ENCODE measurements at regions not wholly inside any gene's neighbourhood (a gene's known extent, or its start where the extent isn't known, plus 50 kb on each side); places are given as distances from the start of the nearest gene placed in this dataset.
"Not testable (repeated sequence)": the region's sequence is repeated elsewhere in the genome, so short reads cannot be mapped to it uniquely, and the experiment has no call there.

GRCh38 chr20:39719293-39719692, 757.1 kb downstream of the DHX35 start:
- no peak for DNase-seq

GRCh38 chr20:39717936-39718335, 755.8 kb downstream of the DHX35 start:
- DNase-seq, result no peak

GRCh38 chr20:39716796-39717341, 754.7 kb downstream of the DHX35 start:
- DNase-seq, result no peak

- no peak for DNase-seq
These were observed 751.1 kb downstream of the DHX35 start for GRCh38 chr20:39713076-39713840.

GRCh38 chr20:39706184-39706663, 744.1 kb downstream of the DHX35 start:
- no peak for DNase-seq

- no peak for DNase-seq
These were observed 742.9 kb downstream of the DHX35 start for GRCh38 chr20:39705032-39705431.

- not testable (repeated sequence) for DNase-seq
These were observed 741.2 kb downstream of the DHX35 start for GRCh38 chr20:39703357-39703756.

- DNase-seq, result no peak
These were observed 740.7 kb downstream of the DHX35 start for GRCh38 chr20:39702701-39703349.

- DNase-seq, result no peak
These were observed 738.4 kb downstream of the DHX35 start for GRCh38 chr20:39700528-39700927.

- no peak for DNase-seq
These were observed 737.1 kb downstream of the DHX35 start for GRCh38 chr20:39699166-39699725.

GRCh38 chr20:39698752-39699151, 736.6 kb downstream of the DHX35 start:
- no peak for DNase-seq

GRCh38 chr20:39691151-39691862, 729.2 kb downstream of the DHX35 start:
- DNase-seq, result peak; percentile 2

- no peak for DNase-seq
These were observed 714.8 kb downstream of the DHX35 start for GRCh38 chr20:39676857-39677391.

GRCh38 chr20:39676241-39676640, 714.1 kb downstream of the DHX35 start:
- no peak for DNase-seq

GRCh38 chr20:39674842-39675241, 712.7 kb downstream of the DHX35 start:
- DNase-seq, result no peak

GRCh38 chr20:39670988-39671387, 708.8 kb downstream of the DHX35 start:
- DNase-seq, result no peak

GRCh38 chr20:39669659-39670058, 707.5 kb downstream of the DHX35 start:
- DNase-seq, result no peak

GRCh38 chr20:39668038-39668437, 705.9 kb downstream of the DHX35 start:
- no peak for DNase-seq

- no peak for DNase-seq
These were observed 699.7 kb downstream of the DHX35 start for GRCh38 chr20:39661833-39662232.

- DNase-seq, result no peak
These were observed 698.8 kb downstream of the DHX35 start for GRCh38 chr20:39660965-39661364.

- no peak for DNase-seq
These were observed 698.1 kb downstream of the DHX35 start for GRCh38 chr20:39660226-39660625.

GRCh38 chr20:39658662-39659409, 696.7 kb downstream of the DHX35 start:
- no peak for DNase-seq
